GM12878 (cell line): ENCODE measurements at regions not wholly inside any gene's neighbourhood (a gene's known extent, or its start where the extent isn't known, plus 50 kb on each side); places are given as distances from the start of the nearest gene placed in this dataset.

Experiments used
- ATAC-seq: fragments of 200-7000 bp; cut with Tn5 transposase; 3 replicates; pipeline ENCODE4 v1.9.1; 2020; ENCODE audit warnings: mild to moderate bottlenecking, moderate library complexity
- BruUV-seq: library from RNA; stranded (reverse); fragments of 400-500 nt; replicated peaks from 2 replicates; lab custom pipeline; 2021; lab: Mats Ljungman, UMichigan
- CTCF ChIA-PET: fragments of 300-600 bp; sonication (Branson Sonifier 250); formaldehyde crosslinking; extraction: SDS; loops from one replicate; lab custom pipeline; 2021; ENCODE audit warnings: inconsistent platforms; lab: Yijun Ruan, JAX
- POLR2A ChIA-PET: fragments of 350-600 bp; formaldehyde crosslinking; extraction: SDS; loops from one replicate; lab custom pipeline; 2021; ENCODE audit warnings: inconsistent platforms; lab: Charles Lee
- RAD21 ChIA-PET: fragments of 300-600 bp; sonication (Branson Sonifier 250); formaldehyde crosslinking; loops from one replicate; lab custom pipeline; 2023; ENCODE audit warnings: antibody characterized with exemption; ENCODE audit not compliant: unreplicated experiment; lab: Charles Lee
- SMC1A ChIA-PET: fragments of 300-600 bp; sonication (Branson Sonifier 250); formaldehyde crosslinking; loops from one replicate; lab custom pipeline; 2023; ENCODE audit not compliant: unreplicated experiment, uncharacterized antibody; lab: Charles Lee
- DNase-seq: peaks from one replicate; pipeline ENCODE4 v3.0.0-alpha.2; 2011; ENCODE audit warnings: low read depth, low spot score
- FAIRE-seq: peaks from 3 replicates; lab custom pipeline; 2011; peaks lifted over from hg19 to GRCh38; lab: Jason Lieb, UNC
- H2AFZ ChIP-seq: 2 replicates; pipeline ENCODE4 v1.6.0; 2011; ENCODE audit warnings: low read depth, low read length, control low read depth; ENCODE audit not compliant: control insufficient read depth
- H3K27ac ChIP-seq: 2 replicates; pipeline ENCODE4 v1.5.1; 2011; ENCODE audit warnings: control low read depth; ENCODE audit not compliant: control insufficient read depth, insufficient read depth
- H3K27me3 ChIP-seq, 2 experiments: replicated peaks in 1 of 2; 2 replicates each; pipeline versions ENCODE4 v1.6.0 to v1.6.1; 2011; ENCODE audit warnings: low read length in 1 of 2; ENCODE audit not compliant: control insufficient read depth in 2 of 2, insufficient read depth in 2 of 2
- H3K36me3 ChIP-seq, 2 experiments: 2 replicates each; pipeline ENCODE4 v1.5.1; 2011; ENCODE audit warnings: low read length in 1 of 2; ENCODE audit not compliant: control insufficient read depth in 2 of 2, insufficient read depth in 2 of 2
- H3K4me1 ChIP-seq: 2 replicates; pipeline ENCODE4 v1.6.1; 2011; ENCODE audit warnings: mild to moderate bottlenecking, low read length, moderate library complexity, mixed read lengths; ENCODE audit not compliant: control insufficient read depth, insufficient read depth
- H3K4me2 ChIP-seq: 2 replicates; pipeline ENCODE4 v1.6.0; 2011; ENCODE audit warnings: control low read depth; ENCODE audit not compliant: control insufficient read depth, insufficient read depth
- H3K4me3 ChIP-seq: fragments of 200-600 bp; sonication (generic); 2 replicates; pipeline ENCODE4 v1.5.1; 2016
- H3K79me2 ChIP-seq: 2 replicates; pipeline ENCODE4 v1.6.0; 2011; ENCODE audit warnings: low read length; ENCODE audit not compliant: control insufficient read depth, insufficient read depth
- H3K9ac ChIP-seq: 2 replicates; pipeline ENCODE4 v1.8.0; 2011; ENCODE audit warnings: low read length, control low read depth, mixed read lengths; ENCODE audit not compliant: control insufficient read depth, insufficient read depth
- H3K9me3 ChIP-seq: replicated peaks from 3 replicates; pipeline ENCODE4 v1.5.1; 2011; ENCODE audit warnings: mild to moderate bottlenecking, low read length; ENCODE audit not compliant: control insufficient read depth, insufficient read depth
- H4K20me1 ChIP-seq: 2 replicates; pipeline ENCODE4 v1.6.0; 2011; ENCODE audit not compliant: control insufficient read depth, insufficient read depth
- CBX3 ChIP-seq: fragments of 200-600 bp; sonication (generic); IDR thresholded peaks from 2 replicates; pipeline ENCODE4 v1.6.1; 2016; ENCODE audit warnings: low read depth, borderline replicate concordance
- CBX5 ChIP-seq: sonication (generic); IDR thresholded peaks from 2 replicates; pipeline ENCODE4 v1.6.1; 2016; ENCODE audit warnings: low read depth, moderate library complexity, mild to moderate bottlenecking, inconsistent platforms
- CHD1 ChIP-seq: IDR thresholded peaks from 2 replicates; pipeline ENCODE4 v1.6.1; 2012; ENCODE audit warnings: low read depth, low read length, improper control_type of control experiment
- CUX1 ChIP-seq: IDR thresholded peaks from 2 replicates; pipeline ENCODE4 v1.6.1; 2012; ENCODE audit warnings: improper control_type of control experiment, low read depth, low read length; ENCODE audit not compliant: insufficient replicate concordance
- E2F4 ChIP-seq: IDR thresholded peaks from 2 replicates; pipeline ENCODE4 v1.6.1; 2012; ENCODE audit warnings: low read depth, low read length, improper control_type of control experiment
- EED ChIP-seq: sonication (generic); IDR thresholded peaks from 2 replicates; pipeline ENCODE4 v1.6.1; 2016; ENCODE audit warnings: antibody characterized with exemption, low read depth
- GATAD2B ChIP-seq: fragments of 450-650 bp; conservative IDR thresholded peaks from 2 replicates; pipeline ENCODE4 v1.6.1; 2017; ENCODE audit warnings: low read depth, mild to moderate bottlenecking, moderate library complexity
- KAT2A ChIP-seq: conservative IDR thresholded peaks from 2 replicates; pipeline ENCODE4 v1.6.1; 2011; ENCODE audit warnings: low read depth, low read length; ENCODE audit not compliant: control insufficient read depth
- NFXL1 ChIP-seq: fragments of 450-650 bp; IDR thresholded peaks from 2 replicates; pipeline ENCODE4 v1.6.1; 2017; ENCODE audit warnings: antibody characterized with exemption, mild to moderate bottlenecking, borderline replicate concordance
- POLR2AphosphoS5 ChIP-seq: IDR thresholded peaks from 2 replicates; pipeline ENCODE4 v1.6.1; 2011; ENCODE audit warnings: mild to moderate bottlenecking, low read length, inconsistent platforms
- RUNX3 ChIP-seq: IDR thresholded peaks from 2 replicates; pipeline ENCODE4 v1.6.1; 2012; ENCODE audit warnings: low read length, inconsistent platforms
- SMAD5 ChIP-seq: IDR thresholded peaks from 2 replicates; pipeline ENCODE4 v1.6.1; 2016; ENCODE audit warnings: antibody characterized with exemption, low read depth
- SP1 ChIP-seq: IDR thresholded peaks from one replicate; pipeline ENCODE4 v1.6.1; 2011; ENCODE audit warnings: low read depth, low read length
- SPI1 ChIP-seq: IDR thresholded peaks from 2 replicates; pipeline ENCODE4 v1.6.1; 2011; ENCODE audit warnings: low read depth, mild to moderate bottlenecking, low read length, moderate library complexity, borderline replicate concordance; ENCODE audit not compliant: insufficient read depth
- ZNF592 ChIP-seq: fragments of 450-650 bp; IDR thresholded peaks from 2 replicates; pipeline ENCODE4 v1.6.1; 2017; ENCODE audit warnings: mild to moderate bottlenecking, moderate library complexity
- WGBS: methylation state at CpG from one replicate; pipeline ENCODE4 v1.1.6; 2016; ENCODE audit warnings: low lambda C conversion rate; ENCODE audit not compliant: insufficient replicate concordance, insufficient coverage; ENCODE audit errors: missing lambda C conversion rate; 5-methylcytosine and 5-hydroxymethylcytosine counted together
- in situ Hi-C: fragments of 300-500 bp; cut with MboI; formaldehyde crosslinking; loops from 9 replicates; pipeline ENCODE4 v1.14.3; 2018; ENCODE audit warnings: mixed read lengths
- intact Hi-C: fragments of 100-400 bp; cut with micrococcal nuclease; formaldehyde crosslinking; loops from one replicate; pipeline ENCODE4 v1.14.2; 2022; ENCODE audit not compliant: unreplicated experiment

GRCh38 chr15:77771616-77772015 is 138.9 kb upstream of the LINGO1 start:
- ChIA-PET POLR2A (no interaction called here), CTCF (no interaction called here), SMC1A (no interaction called here), RAD21 (no interaction called here)
- no peaks in the 10 kb centered on the region; a peak in 3 of 4 replicates for H3K27me3 ChIP-seq
- no peaks in the 10 kb centered on the region for H3K9me3 ChIP-seq
- DNase-seq (no peak), FAIRE-seq (no peak), ATAC-seq (no peak)
- no peak for TF ChIP-seq CUX1
- TF ChIP-seq SPI1, result no peak
- TF ChIP-seq KAT2A, result no peak
- TF ChIP-seq SP1, result no peak
- no peak for TF ChIP-seq EED
- TF ChIP-seq POLR2AphosphoS5, result no peak
- TF ChIP-seq CBX5, result no peak
- TF ChIP-seq E2F4, result no peak
- no peak for TF ChIP-seq CHD1
- TF ChIP-seq GATAD2B, result no peak
- no peak for TF ChIP-seq CBX3
- TF ChIP-seq RUNX3, result no peak
- no peak for TF ChIP-seq SMAD5
- TF ChIP-seq NFXL1, result no peak
- TF ChIP-seq ZNF592, result no peak
- no peak overlapping the region for H3K4me2 ChIP-seq
- H2AFZ ChIP-seq, result no peak overlapping the region
- BruUV-seq, result no TSS peak
- H4K20me1 ChIP-seq, result no peaks in the 10 kb centered on the region
- WGBS, result 2% methylated on average over 7 of the region's 7 CpGs
- no peaks in the 10 kb centered on the region for H3K36me3 ChIP-seq
- H3K79me2 ChIP-seq, result no peaks in the 10 kb centered on the region
- no peak overlapping the region for H3K9ac ChIP-seq
- H3K27ac ChIP-seq, result no peak overlapping the region
- no peak overlapping the region for H3K4me3 ChIP-seq
- intact Hi-C loops (no loop called here), in situ Hi-C loops (no loop called here)
- H3K4me1 ChIP-seq, result no peaks in the 10 kb centered on the region
